ENCODE measurements at regions not wholly inside any gene's neighbourhood (a gene's known extent, or its start where the extent isn't known, plus 50 kb on each side); places are given as distances from the start of the nearest gene placed in this dataset.

DNA sequence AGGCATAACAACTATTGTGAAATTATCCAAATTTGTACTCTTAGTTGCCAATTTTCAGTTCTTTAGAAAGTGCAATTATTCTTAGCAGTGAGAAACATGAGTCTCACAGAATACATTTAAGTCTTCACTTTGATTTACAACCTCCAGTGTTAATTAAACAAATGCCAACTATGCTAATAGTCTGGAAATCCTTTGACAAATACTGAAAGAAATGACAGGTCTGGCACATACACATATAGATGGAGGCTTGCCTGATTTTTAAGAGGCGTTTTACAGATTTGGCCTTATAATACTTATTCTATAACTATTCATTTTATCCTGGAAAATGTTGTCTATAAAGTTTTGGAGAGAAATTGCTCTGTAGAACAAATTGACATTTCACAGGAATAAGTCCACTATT, 320.1 kb downstream of the TRIML1 start:
- H3K4me3 ChIP-seq (ENCODE audit: low read length): no peak overlapping the region
- TF ChIP-seq, protein P1, sequence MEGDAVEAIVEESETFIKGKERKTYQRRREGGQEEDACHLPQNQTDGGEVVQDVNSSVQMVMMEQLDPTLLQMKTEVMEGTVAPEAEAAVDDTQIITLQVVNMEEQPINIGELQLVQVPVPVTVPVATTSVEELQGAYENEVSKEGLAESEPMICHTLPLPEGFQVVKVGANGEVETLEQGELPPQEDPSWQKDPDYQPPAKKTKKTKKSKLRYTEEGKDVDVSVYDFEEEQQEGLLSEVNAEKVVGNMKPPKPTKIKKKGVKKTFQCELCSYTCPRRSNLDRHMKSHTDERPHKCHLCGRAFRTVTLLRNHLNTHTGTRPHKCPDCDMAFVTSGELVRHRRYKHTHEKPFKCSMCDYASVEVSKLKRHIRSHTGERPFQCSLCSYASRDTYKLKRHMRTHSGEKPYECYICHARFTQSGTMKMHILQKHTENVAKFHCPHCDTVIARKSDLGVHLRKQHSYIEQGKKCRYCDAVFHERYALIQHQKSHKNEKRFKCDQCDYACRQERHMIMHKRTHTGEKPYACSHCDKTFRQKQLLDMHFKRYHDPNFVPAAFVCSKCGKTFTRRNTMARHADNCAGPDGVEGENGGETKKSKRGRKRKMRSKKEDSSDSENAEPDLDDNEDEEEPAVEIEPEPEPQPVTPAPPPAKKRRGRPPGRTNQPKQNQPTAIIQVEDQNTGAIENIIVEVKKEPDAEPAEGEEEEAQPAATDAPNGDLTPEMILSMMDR (conservative IDR thresholded peaks at IDR 0.05; ENCODE audit: low read length): no peak
- no peak for DNase-seq (ENCODE audit: low read depth)

DNA sequence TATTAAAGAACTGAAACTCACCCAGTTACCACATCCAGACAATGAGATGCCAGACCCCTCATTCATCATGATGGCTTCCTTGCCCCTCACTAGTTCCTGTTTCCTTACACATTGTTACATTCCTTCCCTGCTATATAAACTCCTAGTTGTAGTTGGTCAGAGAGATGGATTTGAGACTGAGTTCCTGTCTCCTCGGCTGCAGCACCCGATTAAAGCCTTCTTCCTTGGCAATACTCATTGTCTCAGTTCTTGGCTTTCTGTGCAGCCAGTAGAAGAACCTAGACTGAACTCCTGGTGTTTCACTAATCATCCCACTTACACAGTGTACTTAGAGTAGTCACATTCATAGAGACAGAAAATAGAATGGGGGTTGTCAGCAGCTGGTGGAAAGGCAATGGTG, 324.7 kb downstream of the TRIML1 start:
- TF ChIP-seq, protein P1 (conservative IDR thresholded peaks at IDR 0.05; ENCODE audit: low read length): no peak
- H3K4me3 ChIP-seq (ENCODE audit: low read length): no peak overlapping the region
- DNase-seq (ENCODE audit: low read depth): no peak

DNA sequence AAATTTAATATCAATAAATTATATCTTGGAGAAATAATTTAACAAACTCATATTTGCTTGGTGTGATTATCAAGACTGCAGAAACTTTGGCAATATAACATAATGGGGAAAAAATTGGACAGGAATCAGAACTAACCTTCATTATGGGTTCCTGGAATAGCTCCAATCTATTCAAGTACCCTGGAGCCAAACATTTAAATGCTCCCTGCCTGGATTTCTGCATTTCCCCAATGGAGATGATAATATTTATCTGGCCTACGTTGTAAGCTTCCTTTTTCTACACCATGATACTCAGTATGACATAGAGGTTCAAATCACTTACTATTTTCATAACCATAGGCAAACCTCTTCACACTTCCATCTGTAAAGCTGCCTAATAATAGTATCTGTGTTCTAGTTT, 326.8 kb downstream of the TRIML1 start:
- no peak overlapping the region for H3K4me3 ChIP-seq (ENCODE audit: low read length)
- TF ChIP-seq, protein P1 (conservative IDR thresholded peaks at IDR 0.05; ENCODE audit: low read length): no peak
- DNase-seq (ENCODE audit: low read depth): no peak

DNA sequence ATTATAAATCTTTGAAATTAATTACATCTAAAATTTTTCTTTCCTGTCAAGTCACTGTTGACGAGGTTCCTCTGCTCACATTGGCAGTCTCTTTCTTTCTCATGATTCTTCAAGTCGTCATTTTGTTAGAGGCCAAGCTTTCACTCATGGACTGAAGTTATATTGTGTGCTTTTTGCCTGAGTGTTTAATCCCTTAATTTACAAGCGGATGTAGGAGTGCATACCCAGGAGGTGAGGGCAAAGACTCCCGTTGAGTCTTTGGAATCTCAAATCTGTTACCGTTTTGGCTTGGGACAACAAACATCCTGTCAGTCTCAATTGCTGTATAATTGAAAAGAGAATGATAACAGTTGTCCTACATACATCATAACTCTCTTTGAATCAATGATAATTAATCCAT, 345.0 kb downstream of the TRIML1 start:
- TF ChIP-seq, protein P1 (conservative IDR thresholded peaks at IDR 0.05; ENCODE audit: low read length): no peak
- no peak for DNase-seq (ENCODE audit: low read depth)
- H3K4me3 ChIP-seq (ENCODE audit: low read length): no peak overlapping the region

DNA sequence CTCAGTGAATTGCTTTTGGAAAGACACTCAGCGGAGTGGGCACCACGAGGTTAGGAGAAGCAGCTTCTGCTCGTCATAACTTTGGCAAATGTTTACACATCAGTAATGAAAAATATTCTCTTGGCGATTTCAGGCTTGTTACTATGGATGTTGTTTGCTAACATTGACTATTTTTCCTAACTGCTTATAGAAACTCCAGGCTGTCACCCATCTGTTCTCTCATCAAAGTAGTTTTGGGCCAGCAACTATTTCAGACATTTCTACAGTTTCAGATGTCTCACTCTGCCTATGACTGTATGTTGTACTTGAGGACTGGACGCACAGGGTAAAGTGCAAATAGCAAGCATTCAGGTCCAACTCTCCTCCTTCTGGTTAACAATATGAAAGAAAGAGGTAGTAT, 346.7 kb downstream of the TRIML1 start:
- TF ChIP-seq, protein P1 (conservative IDR thresholded peaks at IDR 0.05; ENCODE audit: low read length): no peak
- no peak for DNase-seq (ENCODE audit: low read depth)
- no peak overlapping the region for H3K4me3 ChIP-seq (ENCODE audit: low read length)

DNA sequence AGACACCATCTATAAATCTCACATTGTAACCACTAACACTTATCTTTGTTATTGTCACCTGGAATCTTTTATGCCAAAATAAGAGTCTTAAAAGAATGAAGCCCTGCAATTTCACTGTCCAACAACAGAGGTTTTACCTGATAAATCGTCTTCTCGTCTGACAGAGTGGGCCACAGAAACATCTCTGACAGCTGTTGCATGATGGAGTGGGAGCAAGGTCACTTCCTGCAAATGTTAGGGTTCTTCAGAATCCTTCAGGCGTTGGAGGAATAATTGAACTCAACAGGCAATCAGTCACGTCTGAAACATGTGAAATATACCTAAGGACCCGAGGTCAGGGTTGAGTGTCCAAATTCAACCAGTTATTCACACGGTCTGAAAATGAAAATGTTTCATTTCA, 353.6 kb downstream of the TRIML1 start:
- H3K4me3 ChIP-seq (ENCODE audit: low read length): no peak overlapping the region
- no peak for DNase-seq (ENCODE audit: low read depth)
- TF ChIP-seq, protein P1 (conservative IDR thresholded peaks at IDR 0.05; ENCODE audit: low read length): no peak

DNA sequence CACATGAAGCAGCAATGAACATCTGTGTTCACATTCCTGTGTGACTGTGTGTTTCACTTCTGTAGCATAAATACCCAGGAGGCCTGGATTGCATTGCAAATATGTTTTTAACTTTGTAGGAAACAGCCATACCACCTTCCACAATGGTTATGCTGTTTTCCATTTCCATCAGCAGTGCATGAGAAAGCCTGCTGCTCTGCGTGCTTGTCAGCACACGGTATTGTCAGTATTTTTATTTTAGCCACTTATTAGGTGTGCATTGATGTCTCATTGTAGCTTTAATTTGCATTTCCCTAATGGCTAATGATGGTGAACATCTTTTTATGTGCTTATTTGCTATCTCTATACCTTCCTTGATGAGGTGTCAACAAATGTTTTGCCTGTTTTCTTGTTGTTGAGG, 355.9 kb downstream of the TRIML1 start:
- TF ChIP-seq, protein P1 (conservative IDR thresholded peaks at IDR 0.05; ENCODE audit: low read length): no peak
- H3K4me3 ChIP-seq (ENCODE audit: low read length): no peak overlapping the region
- DNase-seq (ENCODE audit: low read depth): no peak

Data from AG10803 (cell line).